Kidney capillary endothelial cell (primary cell): ENCODE measurements at regions not wholly inside any gene's neighbourhood (a gene's known extent, or its start where the extent isn't known, plus 50 kb on each side); places are given as distances from the start of the nearest gene placed in this dataset.
"Not testable (repeated sequence)": the region's sequence is repeated elsewhere in the genome, so short reads cannot be mapped to it uniquely, and the experiment has no call there.

ENCODE experiments used
- DNase-seq: peaks from one replicate; pipeline ENCODE4 v3.0.0-alpha.2; 2018; ENCODE audit warnings: low spot score

DNA sequence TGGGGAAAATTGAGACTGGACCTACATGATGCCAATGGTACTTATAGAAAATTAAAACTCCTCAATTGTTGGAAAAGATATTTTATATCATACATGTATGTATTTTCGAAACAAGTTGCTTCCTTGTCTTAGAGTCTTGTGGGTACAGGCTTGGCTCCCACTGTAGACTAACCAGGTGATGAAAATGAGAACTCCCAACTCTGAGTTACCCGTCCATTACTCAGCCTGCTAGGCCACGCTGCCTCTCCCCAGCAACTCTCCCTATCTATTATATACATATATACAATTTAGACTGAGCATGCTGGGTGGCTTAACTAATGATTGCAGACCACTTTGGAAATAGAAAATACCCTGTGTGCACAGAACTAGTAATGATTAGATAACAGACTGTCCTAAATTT is 628.7 kb downstream of the LMO4 start:
- DNase-seq, result no peak

DNA sequence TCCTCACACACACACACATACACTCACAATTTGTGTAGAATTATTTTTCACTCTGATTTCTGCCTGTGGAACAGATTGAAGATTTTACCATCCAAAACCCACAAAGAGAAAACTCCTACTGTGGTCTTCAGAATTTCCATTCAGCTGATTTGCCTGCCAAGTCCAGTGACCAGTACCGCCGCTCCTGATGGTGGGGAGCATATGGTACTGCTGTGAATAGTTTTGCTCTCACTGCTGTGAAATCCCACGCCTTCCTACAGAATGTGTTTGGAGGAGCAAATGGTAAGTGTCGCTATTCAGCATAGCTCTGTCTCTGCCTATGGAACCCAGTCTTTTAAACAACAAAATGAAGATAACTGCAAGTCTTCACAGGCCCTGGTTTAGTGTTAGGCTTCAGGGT is 629.5 kb downstream of the LMO4 start:
- DNase-seq, result no peak

DNA sequence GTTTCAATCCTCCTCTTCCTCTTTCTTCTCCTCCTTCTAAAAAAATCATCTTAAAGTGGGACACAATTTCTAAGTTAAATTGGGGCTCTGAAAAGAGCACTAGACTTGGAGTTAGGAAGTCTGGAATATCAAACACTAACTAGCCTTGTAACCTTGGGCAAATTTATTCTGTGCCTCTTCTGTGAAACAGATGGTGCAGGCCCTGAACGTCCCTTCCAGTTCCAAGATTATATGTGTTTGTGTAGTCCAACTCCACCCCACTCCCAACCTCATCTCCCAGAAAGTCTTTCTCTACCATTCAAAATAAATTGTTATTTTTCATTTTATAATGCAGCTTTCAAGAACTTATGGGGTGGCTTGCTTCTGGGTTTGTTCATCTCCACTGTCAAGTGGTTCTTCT is 630.0 kb downstream of the LMO4 start:
- no peak for DNase-seq

DNA sequence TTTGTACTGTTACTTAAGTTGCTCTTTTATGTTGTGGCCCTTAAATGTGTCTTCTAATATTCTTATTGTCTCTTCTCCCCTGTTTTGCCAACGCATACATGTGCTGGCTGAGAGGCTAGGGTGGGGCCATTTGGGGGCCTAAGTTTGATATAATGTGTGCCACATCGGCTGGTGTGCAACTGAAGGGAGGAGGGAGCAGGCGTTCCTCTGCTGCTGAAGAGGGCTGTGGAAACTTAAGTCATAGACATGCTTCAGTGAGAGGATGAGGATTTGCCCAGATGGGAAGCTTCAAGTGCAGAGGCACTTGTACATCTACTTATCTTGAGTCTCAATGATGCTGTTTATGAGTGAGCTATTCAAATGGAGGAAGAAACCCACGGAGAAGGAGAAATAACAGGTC is 630.6 kb downstream of the LMO4 start:
- no peak for DNase-seq

DNA sequence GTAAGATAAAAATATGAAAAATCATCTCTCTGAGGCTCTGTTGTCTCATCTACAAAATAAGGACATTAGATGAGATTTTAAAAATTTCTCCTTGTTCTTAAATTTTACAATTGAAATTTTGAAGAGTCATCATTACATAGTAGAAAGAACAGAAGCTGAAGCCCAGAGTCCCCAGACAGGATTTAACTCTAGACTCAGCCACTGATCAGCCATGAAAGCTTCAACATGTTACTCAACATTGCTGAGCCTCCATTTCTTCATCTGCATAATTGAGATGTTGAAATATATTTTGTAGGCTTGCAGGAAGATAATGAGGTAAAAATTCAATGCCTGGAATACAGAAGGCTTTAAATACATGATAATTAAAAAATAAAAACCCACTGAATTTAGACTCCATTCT is 633.3 kb downstream of the LMO4 start:
- no peak for DNase-seq

DNA sequence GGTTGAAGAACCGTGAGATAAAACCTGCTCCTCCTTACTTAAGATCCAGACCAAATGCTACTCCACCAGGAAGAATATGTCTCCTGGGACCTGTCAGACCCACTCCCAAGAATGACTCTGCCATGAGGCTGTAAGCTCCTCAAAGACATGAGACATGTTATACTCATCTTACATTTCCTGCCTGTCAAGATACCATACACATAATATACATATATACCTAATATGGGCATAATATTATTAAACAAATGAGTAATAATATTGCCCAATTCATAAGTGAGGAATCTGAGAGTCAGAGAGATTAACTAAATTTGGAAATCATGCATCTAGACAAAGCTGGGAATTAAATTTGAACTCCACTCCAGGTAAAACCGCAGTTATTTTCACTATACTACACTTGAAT is 634.9 kb downstream of the LMO4 start:
- DNase-seq, result no peak

DNA sequence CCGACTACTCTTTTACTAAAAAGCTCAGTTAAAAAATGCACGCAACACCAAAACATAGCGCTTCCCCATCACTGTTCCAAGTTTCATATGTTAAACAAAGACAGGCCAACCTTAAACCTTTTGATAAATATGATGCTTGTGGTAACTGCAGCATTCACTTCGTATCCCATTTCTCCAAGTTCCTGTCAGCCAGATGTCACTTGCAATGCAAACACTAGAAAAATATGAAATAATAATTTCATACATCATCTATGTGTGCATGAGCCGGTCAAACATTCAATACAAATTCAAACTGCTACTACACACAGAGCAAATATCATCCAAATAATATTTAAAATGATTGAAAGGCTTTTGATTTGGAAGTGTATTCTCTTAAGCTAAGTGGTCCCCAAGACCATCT is 636.5 kb downstream of the LMO4 start:
- no peak for DNase-seq

DNA sequence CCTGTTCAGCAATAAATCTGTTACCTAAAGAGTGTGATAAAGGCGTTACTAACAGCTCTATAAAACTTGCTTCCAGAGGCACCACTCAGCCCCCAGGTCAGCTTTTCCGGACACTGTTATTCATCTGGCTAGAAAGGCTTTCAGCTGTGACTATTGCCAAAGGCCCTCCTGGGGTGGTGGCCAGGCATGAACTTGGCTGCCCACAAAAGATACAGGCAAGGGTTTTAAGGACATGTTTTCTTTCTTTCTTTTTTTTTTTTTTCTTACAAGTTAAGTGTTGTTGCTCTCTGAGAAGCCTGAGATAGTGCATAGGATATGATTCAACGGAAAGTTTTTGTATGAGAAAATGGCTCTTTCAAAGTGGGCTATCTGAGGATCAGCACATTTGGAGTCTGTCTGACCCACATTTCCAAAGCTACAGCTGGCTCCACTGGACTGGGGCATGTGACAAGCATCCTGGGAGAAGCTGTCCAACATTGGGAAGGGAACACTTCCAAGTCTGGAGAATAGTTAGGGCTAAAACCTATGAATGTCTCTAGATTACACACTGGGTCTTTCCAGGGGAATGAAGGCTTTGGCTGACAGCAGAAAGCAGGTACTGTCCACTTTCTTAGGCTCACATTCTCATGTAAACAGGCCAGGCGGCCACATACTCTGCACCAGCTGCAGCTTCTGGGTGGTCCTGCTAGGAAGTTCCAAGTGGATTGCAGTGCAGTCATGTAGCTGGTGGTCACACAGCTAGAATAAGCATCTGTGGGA is 639.7 kb downstream of the LMO4 start:
- DNase-seq, result no peak

DNA sequence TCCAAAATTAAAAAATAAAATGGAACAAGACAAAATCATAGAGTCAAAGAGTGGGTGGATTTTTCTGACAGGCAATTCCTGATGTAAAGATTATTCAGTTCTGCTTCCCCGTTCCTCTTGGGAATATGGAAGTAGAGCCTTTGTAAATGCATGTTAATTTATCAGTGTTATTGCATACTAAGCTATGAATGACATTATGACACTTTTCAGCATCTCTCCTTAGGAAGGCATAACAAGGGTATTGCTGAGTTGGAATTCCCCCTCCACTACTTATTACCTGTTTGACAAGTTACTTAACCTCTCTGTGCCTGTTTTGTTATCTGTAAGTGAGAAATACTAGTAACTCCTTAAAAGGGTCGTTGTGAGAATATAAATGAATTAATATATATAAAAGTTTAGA is 640.4 kb downstream of the LMO4 start:
- no peak for DNase-seq

DNA sequence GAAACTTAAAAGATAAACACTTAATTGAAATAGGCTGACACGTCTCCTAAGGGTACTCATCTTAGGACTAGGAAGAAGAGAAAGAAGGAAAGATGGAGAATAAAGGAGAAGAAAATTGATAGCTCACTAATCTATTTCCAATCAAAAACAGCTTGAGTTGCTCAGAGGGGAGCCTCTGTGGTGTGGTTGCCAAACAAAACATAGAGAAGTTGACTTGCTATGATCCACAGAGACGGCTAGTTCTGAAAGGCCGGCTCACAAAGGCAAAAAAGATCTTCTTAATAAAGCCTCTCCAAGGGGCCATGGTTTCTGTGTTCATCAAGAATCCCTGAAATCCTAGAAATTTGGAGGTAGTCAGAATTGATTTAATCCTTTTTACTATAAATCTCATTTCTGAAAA is 644.1 kb downstream of the LMO4 start:
- no peak for DNase-seq

DNA sequence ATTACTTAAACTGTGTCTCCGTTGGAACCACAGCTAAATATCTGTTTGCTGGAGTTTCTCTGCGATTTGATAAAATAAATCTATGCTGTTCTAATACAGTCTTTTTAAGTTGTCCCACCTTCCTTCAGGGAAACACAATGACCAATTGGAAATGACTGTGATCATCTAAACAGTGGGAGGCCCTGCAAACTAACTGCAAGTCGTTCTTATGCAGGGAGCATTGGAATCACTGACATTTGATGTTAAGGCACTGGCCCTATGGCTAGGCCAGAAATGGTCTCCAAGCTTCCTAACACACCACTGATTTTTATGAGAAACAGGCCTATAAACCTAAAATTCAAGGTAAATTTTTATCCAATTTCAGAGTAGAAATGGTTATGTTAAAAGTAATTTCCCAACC is 645.2 kb downstream of the LMO4 start:
- DNase-seq, result no peak

DNA sequence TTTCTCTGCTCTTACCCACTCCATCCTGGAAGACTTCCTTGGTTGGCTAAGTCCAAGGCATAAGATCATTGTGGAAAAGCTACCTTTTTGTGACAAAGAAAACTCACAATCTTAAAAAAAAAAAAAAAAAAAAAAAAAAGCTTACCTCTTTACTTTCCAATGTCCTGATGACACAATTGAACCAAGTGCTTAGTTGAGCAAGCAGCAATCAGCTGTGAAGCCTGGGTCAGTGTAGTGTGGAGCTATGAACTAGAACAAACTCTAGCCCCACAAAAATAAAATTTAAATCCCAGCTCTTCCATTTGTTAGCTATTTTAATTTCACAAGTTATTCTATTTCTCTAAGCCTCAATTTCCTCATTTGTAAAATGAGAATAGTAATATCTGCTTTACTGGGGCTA is 647.6 kb downstream of the LMO4 start:
- no peak for DNase-seq

DNA sequence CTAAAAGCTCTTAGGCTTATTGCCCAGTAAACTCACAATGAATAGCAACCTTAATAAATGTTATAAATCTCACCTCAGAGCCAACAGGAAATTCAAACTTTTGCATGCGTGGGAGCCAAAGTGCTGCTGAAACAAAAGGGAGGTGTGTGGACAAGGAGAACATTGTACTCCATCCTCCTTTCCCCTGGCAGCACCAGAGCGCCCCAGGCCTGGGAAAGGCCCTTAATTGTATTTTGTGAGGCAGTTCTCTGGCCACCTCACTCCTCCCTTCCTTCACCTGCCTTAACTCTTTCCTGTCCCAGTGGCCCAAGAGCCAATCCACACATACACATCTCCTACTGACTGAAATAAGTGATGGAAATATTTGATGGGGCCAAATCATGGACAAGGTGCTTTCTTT is 648.5 kb downstream of the LMO4 start:
- DNase-seq, result no peak

DNA sequence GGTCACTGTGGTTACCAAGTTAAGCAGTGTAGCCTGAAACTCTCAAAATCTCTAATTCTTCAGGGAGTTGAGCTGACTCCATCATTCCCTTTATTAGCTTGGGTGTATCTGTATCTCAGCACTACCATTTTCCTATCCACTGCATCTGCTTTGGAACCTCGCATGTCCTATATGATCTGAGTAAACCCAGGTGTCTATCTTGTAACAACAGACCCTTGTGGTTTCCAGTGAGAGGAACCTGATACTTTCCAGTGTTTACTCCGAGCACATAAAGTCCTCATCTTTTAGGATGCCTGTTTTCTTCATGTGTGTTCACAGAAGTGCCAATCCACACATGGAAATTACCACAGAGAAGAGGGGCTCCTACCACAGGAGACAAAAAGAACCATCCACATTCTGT is 650.4 kb downstream of the LMO4 start:
- no peak for DNase-seq

DNA sequence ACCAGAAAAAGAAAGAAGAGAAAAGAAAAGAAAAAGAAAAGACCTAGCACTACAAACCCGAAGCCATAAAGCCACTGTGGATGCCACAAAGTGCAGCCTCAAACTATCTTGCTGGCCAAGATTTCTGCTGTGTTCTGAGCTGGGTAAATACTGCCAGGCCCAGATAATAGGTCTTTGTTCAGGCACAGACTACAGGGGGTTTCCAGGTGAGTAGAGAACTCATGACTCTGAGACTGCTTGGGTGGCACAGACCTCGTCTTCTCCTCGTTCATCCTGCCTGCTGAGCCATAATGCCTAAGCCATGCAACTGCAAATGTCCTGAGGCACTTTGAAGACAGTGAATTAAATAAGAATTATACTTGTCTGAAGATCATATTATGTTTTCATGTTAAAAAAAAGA is 651.8 kb downstream of the LMO4 start:
- no peak for DNase-seq

DNA sequence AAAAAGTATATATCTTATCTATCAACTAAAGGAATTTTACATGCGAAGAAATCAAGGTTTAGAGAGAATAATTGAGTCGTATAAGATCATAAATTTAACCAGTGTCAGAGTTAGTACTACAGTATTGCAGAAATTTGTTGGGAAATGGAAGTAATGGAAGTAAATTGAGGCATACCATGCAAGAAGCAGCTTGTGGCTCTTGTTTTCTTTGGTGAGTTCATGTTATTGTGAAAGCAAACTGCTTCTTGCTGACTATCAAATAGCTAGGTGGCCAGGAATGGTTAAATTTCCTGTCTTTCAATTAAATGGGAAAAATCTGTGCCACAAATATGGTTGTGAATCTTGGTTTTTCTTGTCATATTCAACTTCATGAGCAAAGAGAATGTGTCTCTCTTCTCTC is 652.7 kb downstream of the LMO4 start:
- DNase-seq, result no peak

DNA sequence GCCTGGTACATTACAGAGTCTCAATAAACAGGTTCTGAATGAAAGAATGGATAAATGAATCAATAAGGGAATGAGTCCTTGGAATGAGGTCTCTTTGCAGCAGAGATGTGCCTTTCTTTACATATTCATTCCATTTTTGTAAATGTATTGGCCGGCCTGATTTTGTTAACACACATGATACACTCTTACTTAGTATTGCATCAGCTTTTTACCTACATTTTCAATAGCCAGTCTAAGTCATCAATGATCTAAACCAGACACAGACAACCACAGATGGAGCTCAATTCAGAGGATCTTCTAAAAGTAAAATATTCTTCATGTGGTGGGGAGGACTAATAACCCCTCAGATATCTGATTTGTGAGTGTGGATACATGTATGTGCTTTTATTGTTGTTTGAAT is 653.1 kb downstream of the LMO4 start:
- no peak for DNase-seq

DNA sequence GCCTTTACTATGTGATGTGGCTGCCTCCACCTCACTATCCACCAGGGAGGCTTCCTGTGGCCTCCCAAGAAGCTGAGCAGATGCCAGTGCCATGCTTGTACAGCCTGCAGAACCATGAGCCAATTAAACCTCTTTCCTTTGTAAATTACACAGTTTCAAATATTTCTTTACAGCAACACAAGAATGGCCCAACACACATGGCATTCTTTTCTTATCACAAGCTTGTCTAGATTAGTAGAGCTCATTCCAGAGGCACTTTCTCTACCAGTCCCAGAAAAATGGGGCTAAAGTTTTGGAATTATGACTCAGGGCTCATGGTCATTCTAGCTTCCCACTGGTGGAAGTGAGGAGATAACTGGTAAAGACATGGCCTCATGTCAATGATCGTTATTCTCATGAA is 655.2 kb downstream of the LMO4 start:
- DNase-seq, result no peak

DNA sequence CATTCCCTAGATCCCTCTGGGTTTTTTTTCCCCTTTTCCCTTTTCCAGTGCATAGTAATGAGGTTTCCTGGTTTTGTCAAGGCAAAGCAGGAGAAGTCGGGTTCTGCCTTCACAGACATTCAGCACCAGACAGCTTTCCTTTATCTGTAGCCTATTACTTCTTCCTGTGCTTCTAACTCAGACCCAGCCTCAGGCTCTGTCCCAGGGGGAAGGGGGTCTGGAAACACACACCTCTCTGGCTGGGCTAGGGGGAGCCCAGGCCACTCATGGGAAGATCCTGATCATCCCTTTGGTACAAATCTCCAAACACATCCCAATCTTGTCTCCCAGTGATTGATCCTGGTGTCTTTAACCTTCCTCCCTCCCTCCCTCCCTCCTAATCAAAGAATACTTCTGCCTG is 656.4 kb downstream of the LMO4 start:
- no peak for DNase-seq

DNA sequence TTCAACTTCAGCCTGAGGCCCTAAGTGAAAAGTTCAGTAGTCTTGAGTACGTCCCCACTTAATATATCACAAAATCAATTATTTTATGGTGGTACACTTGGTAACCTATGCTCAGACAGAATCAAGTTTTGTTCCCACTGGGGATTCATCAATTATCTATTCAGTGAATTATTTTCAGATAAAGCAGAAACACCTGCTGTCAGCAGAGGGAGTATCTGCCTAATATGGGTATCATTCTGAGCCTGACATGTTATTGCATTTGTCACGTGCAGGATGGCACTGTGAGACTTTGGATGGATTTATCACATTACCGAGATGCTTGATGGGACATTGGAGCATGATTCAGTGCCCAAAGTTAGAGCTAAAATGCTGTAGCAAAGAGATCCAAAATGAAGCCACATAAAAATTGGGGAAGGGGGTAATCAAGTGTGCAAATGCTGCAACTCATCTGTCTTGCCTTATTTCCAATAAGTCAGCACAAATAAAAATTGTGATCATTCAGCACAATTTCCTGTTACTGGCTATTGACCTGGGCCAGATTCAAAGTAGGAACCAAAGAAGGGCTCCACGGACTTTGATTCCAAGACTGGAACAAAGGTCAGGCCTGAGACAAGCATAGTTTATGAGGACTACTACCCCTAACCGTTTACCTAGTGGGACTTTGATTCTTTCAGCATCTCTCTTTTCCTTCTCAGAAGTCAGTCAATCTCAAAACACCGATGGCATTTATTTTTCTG is 657.6 kb downstream of the LMO4 start:
- no peak for DNase-seq

DNA sequence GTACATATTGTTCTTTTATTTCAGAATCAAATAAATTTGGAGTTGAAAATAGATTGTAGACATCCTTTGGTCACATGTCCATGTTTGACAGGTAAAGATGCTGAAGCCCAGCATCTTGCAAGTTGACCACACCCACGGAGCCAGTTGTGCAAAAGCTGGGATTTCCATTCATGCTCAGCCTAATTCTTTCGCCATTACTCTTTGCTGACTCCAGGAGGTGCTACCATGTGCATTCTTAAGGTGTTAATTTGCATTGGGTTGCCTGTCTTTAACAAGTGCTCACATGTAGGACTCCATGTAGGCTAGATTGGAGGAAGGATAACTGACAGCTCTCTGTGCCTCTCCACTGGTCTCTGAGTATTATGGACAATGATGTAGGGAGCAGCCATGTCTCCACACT is 660.7 kb downstream of the LMO4 start:
- DNase-seq, result no peak

DNA sequence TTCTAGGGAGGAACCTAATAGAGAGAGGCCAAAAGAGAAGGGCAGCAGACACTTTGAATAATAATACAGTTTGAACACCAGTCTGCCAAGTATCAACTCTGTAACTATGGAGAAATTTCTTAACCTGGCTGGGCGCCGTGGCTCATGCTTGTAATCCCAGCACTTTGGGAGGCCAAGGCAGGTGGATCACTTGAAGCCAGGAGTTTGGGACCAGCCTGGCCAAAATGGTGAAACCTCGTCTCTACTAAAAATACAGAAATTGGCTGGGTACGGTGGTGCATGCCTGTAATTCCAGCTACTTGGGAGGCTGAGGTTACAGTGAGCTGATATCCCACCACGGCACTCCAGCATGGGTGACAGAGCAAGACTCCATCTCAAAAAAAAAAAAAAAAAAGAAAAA is 663.9 kb downstream of the LMO4 start:
- not testable (repeated sequence) for DNase-seq

DNA sequence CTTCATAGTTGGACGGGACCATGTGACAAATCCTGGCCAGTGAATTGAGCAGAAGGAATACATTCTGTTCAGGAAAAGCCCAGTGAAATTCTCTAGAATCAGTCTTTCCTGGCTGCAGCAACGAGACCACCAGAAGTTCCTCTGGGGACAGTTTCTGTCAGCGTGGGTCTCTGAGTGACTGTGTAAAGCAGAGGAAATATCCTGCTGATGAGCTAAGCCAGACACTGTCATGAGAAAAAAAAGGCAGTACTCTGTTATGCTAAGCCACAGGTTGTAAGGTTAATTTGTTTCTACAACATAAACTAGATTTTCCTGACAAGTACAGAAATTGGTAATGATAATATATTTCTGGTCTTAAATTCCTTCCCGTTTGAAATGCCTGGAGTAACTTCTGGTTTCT is 664.4 kb downstream of the LMO4 start:
- DNase-seq, result no peak

DNA sequence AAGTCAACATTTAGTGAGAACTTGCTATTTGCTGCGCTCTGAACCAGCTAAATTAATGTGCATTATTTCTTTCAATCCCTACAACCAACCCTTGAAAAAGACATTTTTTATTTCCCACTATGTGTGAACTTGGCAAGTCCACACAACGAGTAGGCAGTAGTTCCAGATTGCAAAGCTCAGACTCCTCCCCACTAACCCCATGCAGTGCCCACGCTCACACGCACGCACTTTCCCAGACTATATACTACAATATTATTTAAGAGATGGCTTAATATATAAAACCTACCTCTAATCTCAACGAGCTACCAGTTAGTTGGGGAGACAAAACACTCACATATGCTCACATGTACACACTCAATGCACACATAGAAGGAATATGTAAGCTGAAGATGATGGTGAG is 671.2 kb downstream of the LMO4 start:
- no peak for DNase-seq
